Common myeloid progenitor, CD34-positive (primary cell): ENCODE measurements at regions not wholly inside any gene's neighbourhood (a gene's known extent, or its start where the extent isn't known, plus 50 kb on each side); places are given as distances from the start of the nearest gene placed in this dataset.

ENCODE experiments used
- CTCF ChIA-PET: fragments of 350-600 bp; sonication (Branson Sonifier 250); formaldehyde crosslinking; loops from one replicate; lab custom pipeline; 2021; ENCODE audit warnings: antibody characterized with exemption; lab: Charles Lee
- POLR2A ChIA-PET: fragments of 350-600 bp; sonication (Branson Sonifier 250); formaldehyde crosslinking; loops from one replicate; lab custom pipeline; 2021; ENCODE audit warnings: antibody characterized with exemption; lab: Charles Lee
- DNase-seq, 3 donors: peaks; one replicate each; pipeline versions ENCODE4 v3.0.0 to v3.0.0-alpha.2; 2013
- H3K27ac ChIP-seq, 2 experiments: 1 replicate in 1 of 2; 2 replicates in 1 of 2; pipeline ENCODE4 v1.7.0; 2013; ENCODE audit warnings: inconsistent platforms in 2 of 2, low read length in 2 of 2, mild to moderate bottlenecking in 2 of 2, low read depth in 1 of 2, moderate library complexity in 1 of 2; ENCODE audit not compliant: severe bottlenecking in 2 of 2, insufficient read depth in 1 of 2, poor library complexity in 1 of 2
- H3K27me3 ChIP-seq, 5 experiments: replicated peaks in 2 of 5; 1 replicate in 3 of 5; 2 replicates in 2 of 5; pipeline versions ENCODE4 v1.6.1 to v1.7.0; 2013; ENCODE audit warnings: low read length in 4 of 5, mild to moderate bottlenecking in 2 of 5, moderate library complexity in 2 of 5, inconsistent platforms in 1 of 5; ENCODE audit not compliant: insufficient read depth in 5 of 5, control insufficient read depth in 4 of 5
- H3K36me3 ChIP-seq, 4 experiments: 1 replicate in 2 of 4; 2 replicates in 2 of 4; pipeline versions ENCODE4 v1.6.1 to v1.7.0; 2013; ENCODE audit warnings: low read length in 3 of 4, control low read depth in 1 of 4, mild to moderate bottlenecking in 1 of 4; ENCODE audit not compliant: control insufficient read depth in 4 of 4, insufficient read depth in 4 of 4
- H3K4me1 ChIP-seq, 4 experiments: 1 replicate in 3 of 4; 2 replicates in 1 of 4; pipeline versions ENCODE4 v1.6.1 to v1.7.1; 2013; ENCODE audit warnings: low read length in 3 of 4, mild to moderate bottlenecking in 3 of 4, control low read depth in 1 of 4, inconsistent platforms in 1 of 4, moderate library complexity in 1 of 4; ENCODE audit not compliant: control insufficient read depth in 4 of 4, insufficient read depth in 4 of 4; ENCODE audit errors: control extremely low read depth in 1 of 4
- H3K4me3 ChIP-seq, 7 experiments: 1 replicate in 4 of 7; 2 replicates in 3 of 7; pipeline versions ENCODE4 v1.5.1 to v1.7.0; 2013; ENCODE audit warnings: mild to moderate bottlenecking in 7 of 7, low read length in 6 of 7, moderate library complexity in 6 of 7, inconsistent platforms in 2 of 7, low read depth in 2 of 7, control low read depth in 1 of 7; ENCODE audit not compliant: insufficient read depth in 4 of 7, control insufficient read depth in 1 of 7; ENCODE audit errors: extremely low read depth in 1 of 7
- H3K9me3 ChIP-seq, 5 experiments: 1 replicate in 4 of 5; 2 replicates in 1 of 5; pipeline versions ENCODE4 v1.6.1 to v1.7.1; 2013; ENCODE audit warnings: low read length in 4 of 5, mild to moderate bottlenecking in 2 of 5, inconsistent platforms in 1 of 5, low read depth in 1 of 5, moderate library complexity in 1 of 5; ENCODE audit not compliant: control insufficient read depth in 4 of 5, insufficient read depth in 2 of 5; ENCODE audit errors: control extremely low read depth in 1 of 5
- WGBS: methylation state at CpG from one replicate; pipeline ENCODE4 v1.1.5; 2013; ENCODE audit not compliant: insufficient coverage; 5-methylcytosine and 5-hydroxymethylcytosine counted together

DNA sequence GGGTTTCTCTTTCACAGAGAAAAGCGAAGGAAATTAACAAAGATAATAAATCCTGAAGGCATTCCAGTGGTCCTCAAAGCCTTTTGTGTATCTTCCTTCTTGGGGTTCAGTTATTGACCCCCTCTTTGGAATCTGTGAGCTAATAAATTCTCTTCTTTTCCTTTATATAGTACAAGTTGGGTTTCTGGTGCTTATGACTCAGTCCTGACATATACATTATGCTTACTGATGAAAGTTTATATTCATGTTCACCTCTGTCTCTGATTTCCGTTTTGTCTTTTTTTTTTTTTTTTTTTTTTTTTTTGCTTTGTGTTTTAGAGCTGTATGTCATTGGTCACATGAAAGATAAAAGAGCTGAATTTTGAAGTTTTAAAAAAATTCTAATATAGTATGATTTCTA, 230.7 kb upstream of the RBMS3 start:
- no peaks in the 10 kb centered on the region for H3K36me3 ChIP-seq
- no peaks in the 10 kb centered on the region for H3K4me1 ChIP-seq
- H3K9me3 ChIP-seq = peaks cover 0 to 3% (median 0%) of the 10 kb centered on the region in 5 experiments
- ChIA-PET CTCF (no interaction called here), POLR2A (no interaction called here)
- no peaks in the 10 kb centered on the region for H3K27me3 ChIP-seq
- no peak overlapping the region for H3K27ac ChIP-seq
- H3K4me3 ChIP-seq = no peak overlapping the region
- no peak for DNase-seq
- WGBS = 90% methylated on average over 1 of the region's 2 CpGs

DNA sequence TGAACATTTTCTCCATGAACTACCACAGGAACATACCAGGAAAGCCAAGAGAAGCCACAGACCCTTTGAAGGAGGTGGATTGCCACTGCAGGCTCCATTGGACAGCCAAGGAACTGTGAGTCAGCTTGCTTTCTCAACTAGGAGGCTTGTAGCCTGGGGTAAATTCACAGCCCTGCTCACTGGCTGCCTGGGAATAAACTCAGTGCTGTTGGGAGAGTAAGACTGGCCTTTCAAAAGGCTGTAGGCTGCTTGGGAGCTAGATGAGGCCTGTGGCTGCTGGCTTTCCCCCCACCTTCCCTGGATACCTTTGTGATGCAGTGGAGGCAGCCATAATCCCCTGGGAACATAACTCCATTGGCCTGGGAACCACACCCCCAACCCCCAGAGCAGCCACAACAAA, 223.5 kb upstream of the RBMS3 start:
- Histone ChIP-seq H3K4me1 (no peaks in the 10 kb centered on the region), H3K27ac (no peak overlapping the region), H3K9me3 (peaks cover 0 to 9% (median 4%) of the 10 kb centered on the region in 5 experiments), H3K27me3 (no peaks in the 10 kb centered on the region), H3K36me3 (no peaks in the 10 kb centered on the region), H3K4me3 (no peak overlapping the region)
- CTCF ChIA-PET = no interaction called here
- DNase-seq = no peak
- POLR2A ChIA-PET = no interaction called here

DNA sequence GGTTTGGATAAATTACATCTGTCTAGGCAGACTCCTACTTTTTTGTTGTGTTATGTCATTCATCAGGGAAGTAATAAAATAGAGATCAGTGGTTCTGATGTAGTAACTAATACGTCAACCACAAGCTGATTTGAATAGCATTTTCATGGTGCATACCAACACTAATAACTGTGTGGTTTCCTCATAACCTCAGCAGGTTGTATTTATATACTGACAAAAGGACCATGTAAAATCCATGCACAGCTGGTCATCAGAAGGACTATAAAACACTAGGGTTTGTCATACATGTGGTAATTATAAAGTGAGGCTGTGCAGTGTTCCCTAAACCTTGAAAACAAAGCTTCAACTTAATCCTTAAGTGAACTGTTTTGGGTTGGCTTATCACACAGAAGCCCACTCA, 216.8 kb upstream of the RBMS3 start:
- ChIA-PET POLR2A (no interaction called here), CTCF (no interaction called here)
- Histone ChIP-seq H3K36me3 (no peaks in the 10 kb centered on the region), H3K9me3 (peaks cover 0 to 2% (median 1%) of the 10 kb centered on the region in 5 experiments), H3K27me3 (no peaks in the 10 kb centered on the region), H3K4me3 (no peak overlapping the region), H3K27ac (no peak overlapping the region), H3K4me1 (no peaks in the 10 kb centered on the region)
- WGBS = no CpG with 5 or more reads among the region's 1 CpG
- DNase-seq = no peak

DNA sequence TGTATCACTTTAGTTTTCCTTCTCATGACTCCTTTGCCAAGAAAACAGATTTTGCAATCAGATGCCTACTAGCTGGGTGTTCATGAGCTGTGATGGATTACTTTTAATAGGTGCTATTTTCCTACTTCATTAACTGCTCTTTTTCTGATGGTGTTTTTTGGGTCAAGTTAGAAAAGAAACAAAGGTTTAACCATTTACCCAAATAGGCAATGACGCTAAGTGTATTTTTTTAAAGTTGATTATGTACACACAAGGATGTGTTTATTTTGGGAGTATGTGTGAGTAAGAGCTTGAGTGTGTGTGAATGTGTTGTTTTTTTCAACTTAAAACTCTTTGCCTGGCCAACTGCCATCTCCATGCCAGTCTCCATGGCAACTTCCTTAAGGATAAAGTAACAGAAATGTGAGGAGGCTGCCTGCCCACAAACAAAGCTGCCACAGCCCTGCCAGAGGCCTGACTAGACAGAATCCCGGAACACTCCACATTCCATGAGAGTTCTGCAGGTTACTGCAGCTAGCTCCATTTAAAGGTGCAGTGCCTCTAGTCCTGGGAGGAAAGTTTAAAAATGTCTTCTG, 215.6 kb upstream of the RBMS3 start:
- ChIA-PET POLR2A (no interaction called here), CTCF (no interaction called here)
- DNase-seq = no peak
- 91% methylated on average over 1 of the region's 2 CpGs for WGBS
- H3K27me3 ChIP-seq = no peaks in the 10 kb centered on the region
- no peaks in the 10 kb centered on the region for H3K36me3 ChIP-seq
- H3K27ac ChIP-seq = no peak overlapping the region
- peaks cover 0 to 4% (median 0%) of the 10 kb centered on the region in 5 experiments for H3K9me3 ChIP-seq
- H3K4me1 ChIP-seq = no peaks in the 10 kb centered on the region
- H3K4me3 ChIP-seq = no peak overlapping the region

DNA sequence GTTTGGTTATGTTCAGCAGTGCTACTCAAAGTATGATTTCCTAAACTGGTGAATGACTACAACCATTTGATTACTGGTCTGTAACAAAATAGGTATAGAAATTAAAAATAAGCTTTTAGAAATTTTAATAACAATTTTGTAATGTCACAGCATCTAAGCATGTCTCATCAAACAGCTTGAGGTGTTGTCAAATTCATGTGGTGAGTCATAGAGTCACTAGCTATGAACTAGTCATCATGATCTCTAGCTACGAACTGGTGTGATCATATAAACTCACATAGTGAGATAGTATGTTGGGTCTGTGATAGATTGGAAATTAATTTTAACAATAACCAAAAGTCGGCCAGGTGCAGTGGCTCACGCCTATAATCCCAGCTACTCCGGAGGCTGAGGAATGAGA, 213.9 kb upstream of the RBMS3 start:
- peaks cover 0 to 4% (median 3%) of the 10 kb centered on the region in 5 experiments for H3K9me3 ChIP-seq
- DNase-seq = no peak
- 100% methylated on average over 3 of the region's 4 CpGs for WGBS
- H3K4me3 ChIP-seq = no peak overlapping the region
- ChIA-PET POLR2A (no interaction called here), CTCF (no interaction called here)
- no peaks in the 10 kb centered on the region for H3K27me3 ChIP-seq
- H3K4me1 ChIP-seq = no peaks in the 10 kb centered on the region
- no peaks in the 10 kb centered on the region for H3K36me3 ChIP-seq
- no peak overlapping the region for H3K27ac ChIP-seq

DNA sequence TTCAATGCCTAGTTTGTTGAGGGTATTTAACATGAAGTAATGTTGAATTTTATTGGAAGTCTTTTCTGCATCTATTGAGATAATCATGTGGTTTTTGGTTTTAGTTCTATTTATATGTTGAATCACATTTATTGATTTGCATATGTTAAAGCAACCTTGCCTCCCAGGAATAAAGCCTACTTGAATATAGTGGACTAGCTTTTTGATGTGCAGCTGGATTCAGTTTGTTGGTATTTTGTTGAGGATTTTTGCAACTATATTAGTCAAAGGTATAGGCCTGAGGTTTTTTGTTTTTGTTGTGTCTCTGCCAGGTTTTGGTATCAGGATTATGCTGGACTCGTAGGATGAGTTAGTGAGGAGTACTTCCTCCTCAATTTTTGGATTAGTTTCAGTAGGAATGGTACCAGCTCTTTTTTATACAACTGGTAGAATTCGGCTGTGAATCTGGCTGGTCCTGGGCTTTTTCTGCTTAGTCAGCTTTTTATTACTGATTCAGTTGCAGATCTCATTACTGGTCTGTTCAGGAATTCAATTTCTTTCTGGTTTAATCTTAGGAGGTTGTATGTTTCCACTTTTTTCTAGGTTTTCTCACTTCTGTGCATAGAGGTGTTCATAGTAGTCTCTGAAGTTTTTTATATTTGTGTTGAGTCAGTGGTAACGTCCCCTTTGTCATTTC, 209.8 kb upstream of the RBMS3 start:
- CTCF ChIA-PET = no interaction called here
- Histone ChIP-seq H3K9me3 (peaks cover 0 to 5% (median 3%) of the 10 kb centered on the region in 5 experiments), H3K27ac (no peak overlapping the region), H3K27me3 (no peaks in the 10 kb centered on the region), H3K4me1 (no peaks in the 10 kb centered on the region), H3K36me3 (no peaks in the 10 kb centered on the region), H3K4me3 (no peak overlapping the region)
- no peak for DNase-seq
- WGBS = 95% methylated on average over 2 of the region's 3 CpGs
- POLR2A ChIA-PET = no interaction called here

DNA sequence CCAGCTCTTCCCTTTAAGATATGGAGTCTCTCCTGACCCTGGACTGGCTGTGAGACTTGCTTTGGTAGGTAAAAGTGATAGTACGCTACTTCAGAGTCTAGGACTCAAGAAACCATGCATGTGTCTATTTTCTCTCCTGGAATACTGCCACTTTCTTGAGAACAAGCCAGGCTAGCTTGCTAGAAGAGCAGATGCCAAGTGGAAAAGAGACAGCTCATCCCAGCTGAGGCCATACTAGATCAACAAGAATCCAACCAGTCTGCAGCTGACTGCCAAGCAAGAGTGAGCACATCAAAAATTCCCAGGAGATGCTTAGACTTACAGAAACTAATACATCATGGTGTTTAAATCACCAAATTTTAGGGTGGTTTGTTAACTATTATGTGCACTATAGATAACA, 208.3 kb upstream of the RBMS3 start:
- DNase-seq = no peak
- Histone ChIP-seq H3K27me3 (no peaks in the 10 kb centered on the region), H3K36me3 (no peaks in the 10 kb centered on the region), H3K27ac (no peak overlapping the region), H3K4me1 (no peaks in the 10 kb centered on the region), H3K4me3 (no peak overlapping the region), H3K9me3 (peaks cover 0 to 5% (median 3%) of the 10 kb centered on the region in 5 experiments)
- POLR2A ChIA-PET = no interaction called here
- WGBS = no CpG with 5 or more reads among the region's 1 CpG
- CTCF ChIA-PET = no interaction called here
